Smooth muscle cell (in vitro differentiated cells): ENCODE measurements at regions not wholly inside any gene's neighbourhood (a gene's known extent, or its start where the extent isn't known, plus 50 kb on each side); places are given as distances from the start of the nearest gene placed in this dataset.

Experiments
- DNase-seq: peaks from one replicate; lab custom pipeline; 2025; ENCODE audit not compliant: unreplicated experiment; lab: John Stamatoyannopoulos, UW
- H2AFZ ChIP-seq: fragments of 200-600 bp; sonication (generic); 2 replicates; pipeline ENCODE4 v1.6.0; 2016; ENCODE audit warnings: antibody characterized with exemption, low read depth, mild to moderate bottlenecking
- H3F3A ChIP-seq: fragments of 200-600 bp; sonication (generic); 2 replicates; pipeline ENCODE4 v1.6.0; 2017; ENCODE audit warnings: antibody characterized with exemption, low read depth
- H3K27ac ChIP-seq: fragments of 200-600 bp; sonication (generic); 2 replicates; pipeline ENCODE4 v1.5.1; 2016; ENCODE audit warnings: low read depth, mild to moderate bottlenecking
- H3K27me3 ChIP-seq: fragments of 200-600 bp; sonication (generic); 2 replicates; pipeline ENCODE4 v1.6.1; 2016; ENCODE audit warnings: low read depth, mild to moderate bottlenecking
- H3K36me3 ChIP-seq: fragments of 200-600 bp; sonication (generic); 2 replicates; pipeline ENCODE4 v1.5.1; 2016; ENCODE audit warnings: low read depth
- H3K4me1 ChIP-seq: fragments of 200-600 bp; sonication (generic); 2 replicates; pipeline ENCODE4 v1.5.1; 2016; ENCODE audit warnings: low read depth
- H3K4me2 ChIP-seq: fragments of 200-600 bp; sonication (generic); 2 replicates; pipeline ENCODE4 v1.6.0; 2016; ENCODE audit warnings: mild to moderate bottlenecking
- H3K4me3 ChIP-seq: fragments of 200-600 bp; sonication (generic); 2 replicates; pipeline ENCODE4 v1.5.1; 2016; ENCODE audit warnings: mild to moderate bottlenecking
- H3K79me2 ChIP-seq: fragments of 200-600 bp; sonication (generic); 2 replicates; pipeline ENCODE4 v1.6.0; 2016; ENCODE audit warnings: low read depth, mild to moderate bottlenecking
- H3K9ac ChIP-seq: fragments of 200-600 bp; sonication (generic); 2 replicates; pipeline ENCODE4 v1.6.0; 2016; ENCODE audit warnings: low read depth
- H3K9me3 ChIP-seq: fragments of 200-600 bp; sonication (generic); replicated peaks from 2 replicates; pipeline ENCODE4 v1.5.1; 2016; ENCODE audit warnings: low read depth
- H4K20me1 ChIP-seq: fragments of 200-600 bp; sonication (generic); 2 replicates; pipeline ENCODE4 v1.6.0; 2016; ENCODE audit warnings: low read depth
- WGBS: methylation state at CpG from one replicate; pipeline ENCODE4 v1.1.7; 2016; ENCODE audit warnings: low lambda C conversion rate; 5-methylcytosine and 5-hydroxymethylcytosine counted together
- TF ChIP-seq, protein P1 (sequence below): fragments of 200-600 bp; sonication (generic); IDR thresholded peaks from 2 replicates; pipeline ENCODE4 v1.5.1; 2017; ENCODE audit warnings: borderline replicate concordance, mild to moderate bottlenecking, antibody characterized with exemption; ENCODE audit not compliant: insufficient read depth, poor library complexity, severe bottlenecking

- Histone ChIP-seq H3K9ac (no peak overlapping the region), H3K36me3 (no peaks in the 10 kb centered on the region), H2AFZ (no peak overlapping the region), H3F3A (no peaks in the 10 kb centered on the region), H3K27ac (no peak overlapping the region), H3K9me3 (no peaks in the 10 kb centered on the region), H3K4me2 (no peak overlapping the region), H4K20me1 (no peaks in the 10 kb centered on the region), H3K4me3 (no peak overlapping the region), H3K27me3 (no peaks in the 10 kb centered on the region), H3K4me1 (no peaks in the 10 kb centered on the region), H3K79me2 (no peaks in the 10 kb centered on the region)
- WGBS: 60% methylated on average over 1 of the region's 1 CpG
- DNase-seq: no peak
- TF ChIP-seq, protein P1, sequence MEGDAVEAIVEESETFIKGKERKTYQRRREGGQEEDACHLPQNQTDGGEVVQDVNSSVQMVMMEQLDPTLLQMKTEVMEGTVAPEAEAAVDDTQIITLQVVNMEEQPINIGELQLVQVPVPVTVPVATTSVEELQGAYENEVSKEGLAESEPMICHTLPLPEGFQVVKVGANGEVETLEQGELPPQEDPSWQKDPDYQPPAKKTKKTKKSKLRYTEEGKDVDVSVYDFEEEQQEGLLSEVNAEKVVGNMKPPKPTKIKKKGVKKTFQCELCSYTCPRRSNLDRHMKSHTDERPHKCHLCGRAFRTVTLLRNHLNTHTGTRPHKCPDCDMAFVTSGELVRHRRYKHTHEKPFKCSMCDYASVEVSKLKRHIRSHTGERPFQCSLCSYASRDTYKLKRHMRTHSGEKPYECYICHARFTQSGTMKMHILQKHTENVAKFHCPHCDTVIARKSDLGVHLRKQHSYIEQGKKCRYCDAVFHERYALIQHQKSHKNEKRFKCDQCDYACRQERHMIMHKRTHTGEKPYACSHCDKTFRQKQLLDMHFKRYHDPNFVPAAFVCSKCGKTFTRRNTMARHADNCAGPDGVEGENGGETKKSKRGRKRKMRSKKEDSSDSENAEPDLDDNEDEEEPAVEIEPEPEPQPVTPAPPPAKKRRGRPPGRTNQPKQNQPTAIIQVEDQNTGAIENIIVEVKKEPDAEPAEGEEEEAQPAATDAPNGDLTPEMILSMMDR: no peak
Measured at GRCh38 chr6:56383160-56383559, 135.8 kb upstream of the COL21A1 start.

DNA sequence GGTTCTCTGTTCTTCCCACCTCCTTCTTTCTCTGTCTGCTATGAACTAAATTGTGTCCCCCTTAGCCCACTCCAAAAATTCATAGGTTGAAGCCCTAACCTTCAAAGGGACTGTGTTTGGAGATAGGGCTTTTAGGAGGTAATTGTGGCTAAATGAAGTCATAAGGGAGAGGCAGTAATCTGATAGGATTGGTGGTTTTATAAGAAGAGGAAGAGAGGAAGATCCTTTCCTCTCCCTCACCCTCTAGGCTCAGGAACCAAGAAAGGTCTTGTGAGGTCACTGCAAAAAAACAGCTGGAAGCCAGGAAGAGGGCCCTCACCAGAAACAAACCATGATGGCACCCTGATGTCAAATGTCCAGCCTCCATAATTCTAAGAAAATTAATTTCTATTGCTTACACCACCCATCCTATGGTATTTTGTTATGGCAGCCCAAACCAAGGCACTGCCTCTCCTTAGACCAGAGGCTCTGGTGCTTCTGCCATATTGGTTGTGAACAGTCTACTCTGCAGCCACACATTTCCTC is 135.1 kb upstream of the COL21A1 start:
- Histone ChIP-seq H3K27ac (peak overlapping the region; percentile 36), H2AFZ (no peak overlapping the region), H3K27me3 (no peaks in the 10 kb centered on the region), H3F3A (no peaks in the 10 kb centered on the region), H3K36me3 (no peaks in the 10 kb centered on the region), H3K9me3 (no peaks in the 10 kb centered on the region), H4K20me1 (no peaks in the 10 kb centered on the region), H3K79me2 (no peaks in the 10 kb centered on the region), H3K4me3 (no peak overlapping the region), H3K4me1 (no peaks in the 10 kb centered on the region), H3K4me2 (no peak overlapping the region), H3K9ac (no peak overlapping the region)
- DNase-seq: no peak
- TF ChIP-seq, protein P1: no peak

DNA sequence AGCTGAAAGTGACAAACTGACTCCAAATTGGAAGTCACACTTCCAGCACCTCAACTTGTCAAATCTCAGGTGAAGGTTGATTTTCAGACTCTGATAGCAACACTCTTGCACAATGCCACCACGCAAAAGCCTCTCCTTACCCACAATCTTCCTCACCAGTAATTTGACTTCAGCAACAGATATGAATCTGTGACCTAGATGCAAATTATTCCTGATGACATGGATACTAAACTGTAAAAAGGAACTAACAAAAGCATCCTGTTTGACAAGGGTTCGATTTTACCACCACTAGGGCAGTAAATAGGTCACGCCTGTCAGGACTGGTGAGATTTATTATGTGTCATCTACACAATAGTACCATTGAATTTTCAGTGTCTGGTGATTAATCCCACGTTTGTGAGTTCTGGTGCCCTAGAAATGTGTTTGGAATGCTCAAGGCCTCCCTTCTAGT is 134.4 kb upstream of the COL21A1 start:
- no peaks in the 10 kb centered on the region for H3K4me1 ChIP-seq
- no peak for DNase-seq
- H3K9me3 ChIP-seq: no peaks in the 10 kb centered on the region
- 33% methylated on average over 4 of the region's 4 CpGs for WGBS
- TF ChIP-seq, protein P1: no peak
- H3K79me2 ChIP-seq: no peaks in the 10 kb centered on the region
- no peaks in the 10 kb centered on the region for H4K20me1 ChIP-seq
- H3K4me2 ChIP-seq: no peak overlapping the region
- H2AFZ ChIP-seq: no peak overlapping the region
- H3F3A ChIP-seq: no peaks in the 10 kb centered on the region
- no peak overlapping the region for H3K9ac ChIP-seq
- no peaks in the 10 kb centered on the region for H3K27me3 ChIP-seq
- no peak overlapping the region for H3K27ac ChIP-seq
- no peak overlapping the region for H3K4me3 ChIP-seq
- no peaks in the 10 kb centered on the region for H3K36me3 ChIP-seq

DNA sequence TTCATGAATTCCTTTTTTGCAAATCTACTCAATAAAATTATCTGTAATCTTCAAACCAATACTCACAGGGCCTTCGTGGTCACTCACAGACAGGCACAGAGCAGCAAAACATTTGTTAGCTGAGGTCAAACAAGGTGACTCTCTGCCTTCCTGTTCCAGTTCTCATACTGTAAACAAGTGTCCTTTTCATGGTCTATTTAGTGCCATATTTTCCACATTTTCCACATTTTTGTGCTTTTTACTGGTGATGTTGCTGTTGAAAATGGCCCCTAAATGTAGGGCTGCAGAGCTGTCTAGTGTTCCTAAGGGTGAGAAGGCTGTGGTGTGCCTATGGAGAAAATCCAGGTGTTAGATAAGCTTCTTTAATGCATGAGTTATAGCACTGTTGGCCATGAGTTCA is 133.1 kb upstream of the COL21A1 start:
- H4K20me1 ChIP-seq: no peaks in the 10 kb centered on the region
- H2AFZ ChIP-seq: no peak overlapping the region
- no peak overlapping the region for H3K4me3 ChIP-seq
- no peaks in the 10 kb centered on the region for H3F3A ChIP-seq
- H3K79me2 ChIP-seq: no peaks in the 10 kb centered on the region
- no peaks in the 10 kb centered on the region for H3K36me3 ChIP-seq
- H3K9ac ChIP-seq: no peak overlapping the region
- no peaks in the 10 kb centered on the region for H3K4me1 ChIP-seq
- 83% methylated on average over 1 of the region's 1 CpG for WGBS
- no peaks in the 10 kb centered on the region for H3K27me3 ChIP-seq
- H3K27ac ChIP-seq: no peak overlapping the region
- TF ChIP-seq, protein P1: no peak
- no peak overlapping the region for H3K4me2 ChIP-seq
- H3K9me3 ChIP-seq: no peaks in the 10 kb centered on the region
- no peak for DNase-seq
